ENCODE measurements at regions not wholly inside any gene's neighbourhood (a gene's known extent, or its start where the extent isn't known, plus 50 kb on each side); places are given as distances from the start of the nearest gene placed in this dataset.

DNA sequence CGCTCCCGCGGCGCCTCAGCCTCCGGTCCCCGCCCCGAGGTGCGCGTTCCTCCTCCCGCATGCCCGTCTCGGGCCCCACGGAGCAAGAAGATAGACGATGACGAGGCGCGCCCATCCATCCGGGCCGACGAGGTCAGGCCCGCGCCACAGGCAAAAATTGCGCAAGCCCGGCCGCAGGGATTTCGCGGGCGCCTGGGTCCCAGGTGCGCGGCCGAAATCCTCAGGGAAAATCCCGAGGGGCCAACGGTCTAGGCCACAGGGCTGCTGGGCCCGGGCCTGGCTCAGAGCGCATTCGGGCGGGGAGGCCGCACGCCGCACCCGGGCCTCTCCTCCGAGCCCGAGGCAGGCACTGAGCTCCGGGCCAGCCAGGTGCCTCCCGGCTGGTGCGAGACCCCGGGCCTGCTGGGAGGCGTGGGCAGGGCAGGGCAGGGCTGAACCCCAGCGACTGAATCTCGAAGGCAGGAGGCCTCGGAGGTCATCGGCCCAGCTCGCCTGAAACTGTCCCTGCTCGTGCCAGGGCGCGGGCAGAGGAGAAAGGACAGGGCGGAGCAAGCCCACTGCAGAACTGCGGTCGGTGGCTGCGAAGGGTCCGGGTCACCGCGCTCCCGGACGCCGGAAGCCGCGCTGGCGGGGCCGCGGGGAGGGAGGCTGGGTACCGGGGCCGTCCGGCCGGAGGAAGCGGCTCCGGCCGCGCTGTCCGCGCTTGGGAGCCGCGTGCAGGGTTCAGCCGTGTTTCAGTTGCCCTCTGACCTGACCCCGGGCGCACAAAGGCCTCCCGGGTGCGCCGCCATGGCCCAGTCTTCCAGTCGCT, 66.8 kb downstream of the FOXD1 start:
- Histone ChIP-seq H3F3A (replicated peaks; ENCODE audit: insufficient read depth) (peaks cover 12% of the 10 kb centered on the region), H3K4me1 (ENCODE audit: control insufficient read depth in 1 of 2, insufficient read depth in 2 of 2, low read depth in 1 of 2, low read length in 1 of 2) (peaks cover 0 to 11% of the 10 kb centered on the region in 2 experiments; a peak in 3 of 4 replicates), H3K9me3 (peaks cover 16% of the 10 kb centered on the region; the same call in 1 of the 2 replicates), H3K9me2 (no peaks in the 10 kb centered on the region), H3K79me2 (ENCODE audit: insufficient read depth) (no peaks in the 10 kb centered on the region), H3K4me3 (ENCODE audit: low read depth in 2 of 2, low read length in 1 of 2) (no peak overlapping the region), H4K20me1 (ENCODE audit: insufficient read depth) (no peaks in the 10 kb centered on the region), H3K27me3 (ENCODE audit: insufficient read depth) (no peaks in the 10 kb centered on the region), H3K9ac (no peak overlapping the region), H3K27ac (ENCODE audit: low read depth in 2 of 2, low read length in 1 of 2) (no peak overlapping the region), H3K4me2 (no peak overlapping the region), H2AFZ (ENCODE audit: low read depth) (no peak overlapping the region), H3K36me3 (replicated peaks in 1 of 2; ENCODE audit: control insufficient read depth in 1 of 2, insufficient read depth in 2 of 2, low read length in 1 of 2) (no peaks in the 10 kb centered on the region)
- POLR2A ChIA-PET: no interaction called here
- 56% methylated on average over 25 of the region's 90 CpGs for WGBS (ENCODE audit: low lambda C conversion rate)
- TF ChIP-seq, protein P1, sequence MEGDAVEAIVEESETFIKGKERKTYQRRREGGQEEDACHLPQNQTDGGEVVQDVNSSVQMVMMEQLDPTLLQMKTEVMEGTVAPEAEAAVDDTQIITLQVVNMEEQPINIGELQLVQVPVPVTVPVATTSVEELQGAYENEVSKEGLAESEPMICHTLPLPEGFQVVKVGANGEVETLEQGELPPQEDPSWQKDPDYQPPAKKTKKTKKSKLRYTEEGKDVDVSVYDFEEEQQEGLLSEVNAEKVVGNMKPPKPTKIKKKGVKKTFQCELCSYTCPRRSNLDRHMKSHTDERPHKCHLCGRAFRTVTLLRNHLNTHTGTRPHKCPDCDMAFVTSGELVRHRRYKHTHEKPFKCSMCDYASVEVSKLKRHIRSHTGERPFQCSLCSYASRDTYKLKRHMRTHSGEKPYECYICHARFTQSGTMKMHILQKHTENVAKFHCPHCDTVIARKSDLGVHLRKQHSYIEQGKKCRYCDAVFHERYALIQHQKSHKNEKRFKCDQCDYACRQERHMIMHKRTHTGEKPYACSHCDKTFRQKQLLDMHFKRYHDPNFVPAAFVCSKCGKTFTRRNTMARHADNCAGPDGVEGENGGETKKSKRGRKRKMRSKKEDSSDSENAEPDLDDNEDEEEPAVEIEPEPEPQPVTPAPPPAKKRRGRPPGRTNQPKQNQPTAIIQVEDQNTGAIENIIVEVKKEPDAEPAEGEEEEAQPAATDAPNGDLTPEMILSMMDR (IDR thresholded peaks at IDR 0.05): no peak
- no peak for TF ChIP-seq RAD21 (IDR thresholded peaks at IDR 0.05; ENCODE audit: low read length)
- TF ChIP-seq, protein P2, sequence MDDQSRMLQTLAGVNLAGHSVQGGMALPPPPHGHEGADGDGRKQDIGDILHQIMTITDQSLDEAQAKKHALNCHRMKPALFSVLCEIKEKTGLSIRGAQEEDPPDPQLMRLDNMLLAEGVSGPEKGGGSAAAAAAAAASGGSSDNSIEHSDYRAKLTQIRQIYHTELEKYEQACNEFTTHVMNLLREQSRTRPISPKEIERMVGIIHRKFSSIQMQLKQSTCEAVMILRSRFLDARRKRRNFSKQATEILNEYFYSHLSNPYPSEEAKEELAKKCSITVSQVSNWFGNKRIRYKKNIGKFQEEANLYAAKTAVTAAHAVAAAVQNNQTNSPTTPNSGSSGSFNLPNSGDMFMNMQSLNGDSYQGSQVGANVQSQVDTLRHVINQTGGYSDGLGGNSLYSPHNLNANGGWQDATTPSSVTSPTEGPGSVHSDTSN (IDR thresholded peaks at IDR 0.05): no peak
- DNase-seq: peak; percentile 57
- CTCF ChIA-PET: no interaction called here

DNA sequence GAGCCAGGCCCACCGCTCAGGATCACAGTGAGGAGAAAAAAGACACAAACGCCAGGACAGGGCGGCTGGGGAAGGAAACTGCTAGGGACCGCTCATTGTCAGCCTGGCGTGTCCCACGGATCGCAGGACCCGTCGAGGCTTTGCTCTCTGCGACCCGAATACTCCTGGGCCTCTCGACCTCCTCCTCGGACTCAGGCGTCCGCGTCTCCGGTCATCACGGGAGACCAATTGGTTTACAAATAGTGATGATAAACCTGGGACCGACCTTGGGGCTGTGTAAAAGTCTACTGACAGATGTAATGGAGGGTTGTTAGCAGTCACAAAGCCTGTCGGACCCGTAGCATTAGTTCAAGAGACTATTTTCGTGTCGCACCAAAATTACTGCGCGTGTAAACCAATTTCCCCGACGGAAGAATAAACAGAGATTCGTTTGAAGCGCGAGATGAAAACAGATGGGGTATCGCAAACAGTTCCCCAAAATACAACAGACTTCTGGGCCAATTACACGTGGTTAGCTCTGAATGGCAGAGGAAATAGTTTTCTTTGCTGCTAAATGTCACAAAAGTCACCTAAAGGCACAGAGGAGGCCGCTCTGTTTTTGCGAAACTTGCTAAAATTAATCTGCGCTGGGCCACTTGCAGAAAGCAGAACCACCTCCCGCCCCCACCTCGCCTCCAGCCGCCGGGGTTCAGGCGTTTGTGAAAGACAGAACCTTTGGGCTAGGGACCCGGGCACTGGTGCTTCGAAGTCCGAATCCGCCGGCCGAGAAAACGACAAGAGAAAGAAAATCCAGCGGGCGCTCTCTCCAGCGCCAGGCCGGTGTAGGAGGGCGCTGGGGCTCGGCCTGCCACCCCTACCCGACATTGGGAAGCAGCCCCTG, 67.6 kb downstream of the FOXD1 start:
- Histone ChIP-seq H3F3A (replicated peaks; ENCODE audit: insufficient read depth) (peaks cover 19% of the 10 kb centered on the region), H3K4me1 (ENCODE audit: control insufficient read depth in 1 of 2, insufficient read depth in 2 of 2, low read depth in 1 of 2, low read length in 1 of 2) (peaks cover 0 to 19% of the 10 kb centered on the region in 2 experiments), H3K9me2 (no peaks in the 10 kb centered on the region), H3K36me3 (replicated peaks in 1 of 2; ENCODE audit: control insufficient read depth in 1 of 2, insufficient read depth in 2 of 2, low read length in 1 of 2) (no peaks in the 10 kb centered on the region), H2AFZ (ENCODE audit: low read depth) (no peak overlapping the region), H3K79me2 (ENCODE audit: insufficient read depth) (no peaks in the 10 kb centered on the region), H3K4me2 (no peak overlapping the region), H3K9ac (no peak overlapping the region), H3K4me3 (ENCODE audit: low read depth in 2 of 2, low read length in 1 of 2) (no peak overlapping the region), H3K27me3 (ENCODE audit: insufficient read depth) (no peaks in the 10 kb centered on the region), H3K27ac (ENCODE audit: low read depth in 2 of 2, low read length in 1 of 2) (no peak overlapping the region), H4K20me1 (ENCODE audit: insufficient read depth) (no peaks in the 10 kb centered on the region), H3K9me3 (peaks cover 16% of the 10 kb centered on the region; the same call in 1 of the 2 replicates)
- ChIA-PET POLR2A (no interaction called here), CTCF (no interaction called here)
- TF ChIP-seq GATA2 (CRISPR knock-in tag; IDR thresholded peaks at IDR 0.05): no peak
- TF ChIP-seq FOXJ3 (CRISPR knock-in tag; IDR thresholded peaks at IDR 0.05): no peak
- TF ChIP-seq EP300 (IDR thresholded peaks at IDR 0.05; ENCODE audit: borderline replicate concordance in 1 of 2, low read depth in 1 of 2, low read length in 1 of 2): no peak
- TF ChIP-seq TAF1 (IDR thresholded peaks at IDR 0.05; ENCODE audit: borderline replicate concordance, low read depth, low read length): no peak
- no peak for TF ChIP-seq RFX5 (IDR thresholded peaks at IDR 0.05; ENCODE audit: low read length)
- no peak for TF ChIP-seq GABPA (IDR thresholded peaks at IDR 0.05; ENCODE audit: low read depth)
- TF ChIP-seq RCOR1 (IDR thresholded peaks at IDR 0.05; ENCODE audit: low read length): no peak
- TF ChIP-seq, protein P3, sequence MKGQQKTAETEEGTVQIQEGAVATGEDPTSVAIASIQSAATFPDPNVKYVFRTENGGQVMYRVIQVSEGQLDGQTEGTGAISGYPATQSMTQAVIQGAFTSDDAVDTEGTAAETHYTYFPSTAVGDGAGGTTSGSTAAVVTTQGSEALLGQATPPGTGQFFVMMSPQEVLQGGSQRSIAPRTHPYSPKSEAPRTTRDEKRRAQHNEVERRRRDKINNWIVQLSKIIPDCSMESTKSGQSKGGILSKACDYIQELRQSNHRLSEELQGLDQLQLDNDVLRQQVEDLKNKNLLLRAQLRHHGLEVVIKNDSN (IDR thresholded peaks at IDR 0.05; ENCODE audit: borderline replicate concordance, low read depth): no peak
- TF ChIP-seq, protein P4, sequence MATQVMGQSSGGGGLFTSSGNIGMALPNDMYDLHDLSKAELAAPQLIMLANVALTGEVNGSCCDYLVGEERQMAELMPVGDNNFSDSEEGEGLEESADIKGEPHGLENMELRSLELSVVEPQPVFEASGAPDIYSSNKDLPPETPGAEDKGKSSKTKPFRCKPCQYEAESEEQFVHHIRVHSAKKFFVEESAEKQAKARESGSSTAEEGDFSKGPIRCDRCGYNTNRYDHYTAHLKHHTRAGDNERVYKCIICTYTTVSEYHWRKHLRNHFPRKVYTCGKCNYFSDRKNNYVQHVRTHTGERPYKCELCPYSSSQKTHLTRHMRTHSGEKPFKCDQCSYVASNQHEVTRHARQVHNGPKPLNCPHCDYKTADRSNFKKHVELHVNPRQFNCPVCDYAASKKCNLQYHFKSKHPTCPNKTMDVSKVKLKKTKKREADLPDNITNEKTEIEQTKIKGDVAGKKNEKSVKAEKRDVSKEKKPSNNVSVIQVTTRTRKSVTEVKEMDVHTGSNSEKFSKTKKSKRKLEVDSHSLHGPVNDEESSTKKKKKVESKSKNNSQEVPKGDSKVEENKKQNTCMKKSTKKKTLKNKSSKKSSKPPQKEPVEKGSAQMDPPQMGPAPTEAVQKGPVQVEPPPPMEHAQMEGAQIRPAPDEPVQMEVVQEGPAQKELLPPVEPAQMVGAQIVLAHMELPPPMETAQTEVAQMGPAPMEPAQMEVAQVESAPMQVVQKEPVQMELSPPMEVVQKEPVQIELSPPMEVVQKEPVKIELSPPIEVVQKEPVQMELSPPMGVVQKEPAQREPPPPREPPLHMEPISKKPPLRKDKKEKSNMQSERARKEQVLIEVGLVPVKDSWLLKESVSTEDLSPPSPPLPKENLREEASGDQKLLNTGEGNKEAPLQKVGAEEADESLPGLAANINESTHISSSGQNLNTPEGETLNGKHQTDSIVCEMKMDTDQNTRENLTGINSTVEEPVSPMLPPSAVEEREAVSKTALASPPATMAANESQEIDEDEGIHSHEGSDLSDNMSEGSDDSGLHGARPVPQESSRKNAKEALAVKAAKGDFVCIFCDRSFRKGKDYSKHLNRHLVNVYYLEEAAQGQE (IDR thresholded peaks at IDR 0.05; ENCODE audit: low read depth, low read length): no peak
- TF ChIP-seq FOSL2 (IDR thresholded peaks at IDR 0.05; ENCODE audit: borderline replicate concordance, low read depth): no peak
- no peak for TF ChIP-seq NFIC (IDR thresholded peaks at IDR 0.05; ENCODE audit: borderline replicate concordance)
- no peak for TF ChIP-seq ELF1 (IDR thresholded peaks at IDR 0.05)
- TF ChIP-seq FOXM1 (IDR thresholded peaks at IDR 0.05; ENCODE audit: low read depth): no peak
- no peak for TF ChIP-seq SIN3A (IDR thresholded peaks at IDR 0.05; ENCODE audit: borderline replicate concordance, low read depth, low read length)
- peak; percentile 28 for DNase-seq
- 80% methylated on average over 48 of the region's 54 CpGs for WGBS (ENCODE audit: low lambda C conversion rate)
